Smooth muscle cell (in vitro differentiated cells): ENCODE measurements at regions not wholly inside any gene's neighbourhood (a gene's known extent, or its start where the extent isn't known, plus 50 kb on each side); places are given as distances from the start of the nearest gene placed in this dataset.

Experiments
- DNase-seq: peaks from one replicate; lab custom pipeline; 2025; ENCODE audit not compliant: unreplicated experiment; lab: John Stamatoyannopoulos, UW
- H2AFZ ChIP-seq: fragments of 200-600 bp; sonication (generic); 2 replicates; pipeline ENCODE4 v1.6.0; 2016; ENCODE audit warnings: antibody characterized with exemption, low read depth, mild to moderate bottlenecking
- H3F3A ChIP-seq: fragments of 200-600 bp; sonication (generic); 2 replicates; pipeline ENCODE4 v1.6.0; 2017; ENCODE audit warnings: antibody characterized with exemption, low read depth
- H3K27ac ChIP-seq: fragments of 200-600 bp; sonication (generic); 2 replicates; pipeline ENCODE4 v1.5.1; 2016; ENCODE audit warnings: low read depth, mild to moderate bottlenecking
- H3K27me3 ChIP-seq: fragments of 200-600 bp; sonication (generic); 2 replicates; pipeline ENCODE4 v1.6.1; 2016; ENCODE audit warnings: low read depth, mild to moderate bottlenecking
- H3K36me3 ChIP-seq: fragments of 200-600 bp; sonication (generic); 2 replicates; pipeline ENCODE4 v1.5.1; 2016; ENCODE audit warnings: low read depth
- H3K4me1 ChIP-seq: fragments of 200-600 bp; sonication (generic); 2 replicates; pipeline ENCODE4 v1.5.1; 2016; ENCODE audit warnings: low read depth
- H3K4me2 ChIP-seq: fragments of 200-600 bp; sonication (generic); 2 replicates; pipeline ENCODE4 v1.6.0; 2016; ENCODE audit warnings: mild to moderate bottlenecking
- H3K4me3 ChIP-seq: fragments of 200-600 bp; sonication (generic); 2 replicates; pipeline ENCODE4 v1.5.1; 2016; ENCODE audit warnings: mild to moderate bottlenecking
- H3K79me2 ChIP-seq: fragments of 200-600 bp; sonication (generic); 2 replicates; pipeline ENCODE4 v1.6.0; 2016; ENCODE audit warnings: low read depth, mild to moderate bottlenecking
- H3K9ac ChIP-seq: fragments of 200-600 bp; sonication (generic); 2 replicates; pipeline ENCODE4 v1.6.0; 2016; ENCODE audit warnings: low read depth
- H3K9me3 ChIP-seq: fragments of 200-600 bp; sonication (generic); replicated peaks from 2 replicates; pipeline ENCODE4 v1.5.1; 2016; ENCODE audit warnings: low read depth
- H4K20me1 ChIP-seq: fragments of 200-600 bp; sonication (generic); 2 replicates; pipeline ENCODE4 v1.6.0; 2016; ENCODE audit warnings: low read depth
- WGBS: methylation state at CpG from one replicate; pipeline ENCODE4 v1.1.7; 2016; ENCODE audit warnings: low lambda C conversion rate; 5-methylcytosine and 5-hydroxymethylcytosine counted together
- TF ChIP-seq, protein P1 (sequence below): fragments of 200-600 bp; sonication (generic); IDR thresholded peaks from 2 replicates; pipeline ENCODE4 v1.5.1; 2017; ENCODE audit warnings: borderline replicate concordance, mild to moderate bottlenecking, antibody characterized with exemption; ENCODE audit not compliant: insufficient read depth, poor library complexity, severe bottlenecking

DNA sequence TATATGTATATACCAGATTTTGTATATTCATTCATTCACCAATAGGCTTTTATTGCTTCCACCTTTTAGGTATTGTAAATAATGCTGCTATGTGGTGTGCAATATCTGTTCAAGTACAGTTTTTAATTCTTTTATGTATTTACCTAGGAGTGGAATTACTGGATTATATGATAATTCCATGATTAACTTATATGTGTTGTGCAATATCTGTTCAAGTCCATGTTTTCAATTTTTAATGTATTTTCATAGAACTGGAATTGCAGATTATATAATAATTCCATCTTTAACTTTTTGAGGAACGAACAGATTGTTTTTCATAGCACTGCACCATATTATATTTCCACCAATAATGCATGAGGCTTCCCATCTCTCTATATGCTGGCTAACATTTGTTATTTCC, 50.6 kb upstream of the L3MBTL4 start:
- Histone ChIP-seq H3K4me2 (no peak overlapping the region), H3K27me3 (no peaks in the 10 kb centered on the region), H3F3A (no peaks in the 10 kb centered on the region), H3K4me1 (no peaks in the 10 kb centered on the region), H3K9me3 (no peaks in the 10 kb centered on the region), H3K4me3 (no peak overlapping the region), H3K36me3 (no peaks in the 10 kb centered on the region), H2AFZ (no peak overlapping the region), H4K20me1 (no peaks in the 10 kb centered on the region), H3K79me2 (no peaks in the 10 kb centered on the region), H3K27ac (no peak overlapping the region), H3K9ac (no peak overlapping the region)
- no peak for DNase-seq
- WGBS, result 88% methylated on average over 1 of the region's 1 CpG
- TF ChIP-seq, protein P1, sequence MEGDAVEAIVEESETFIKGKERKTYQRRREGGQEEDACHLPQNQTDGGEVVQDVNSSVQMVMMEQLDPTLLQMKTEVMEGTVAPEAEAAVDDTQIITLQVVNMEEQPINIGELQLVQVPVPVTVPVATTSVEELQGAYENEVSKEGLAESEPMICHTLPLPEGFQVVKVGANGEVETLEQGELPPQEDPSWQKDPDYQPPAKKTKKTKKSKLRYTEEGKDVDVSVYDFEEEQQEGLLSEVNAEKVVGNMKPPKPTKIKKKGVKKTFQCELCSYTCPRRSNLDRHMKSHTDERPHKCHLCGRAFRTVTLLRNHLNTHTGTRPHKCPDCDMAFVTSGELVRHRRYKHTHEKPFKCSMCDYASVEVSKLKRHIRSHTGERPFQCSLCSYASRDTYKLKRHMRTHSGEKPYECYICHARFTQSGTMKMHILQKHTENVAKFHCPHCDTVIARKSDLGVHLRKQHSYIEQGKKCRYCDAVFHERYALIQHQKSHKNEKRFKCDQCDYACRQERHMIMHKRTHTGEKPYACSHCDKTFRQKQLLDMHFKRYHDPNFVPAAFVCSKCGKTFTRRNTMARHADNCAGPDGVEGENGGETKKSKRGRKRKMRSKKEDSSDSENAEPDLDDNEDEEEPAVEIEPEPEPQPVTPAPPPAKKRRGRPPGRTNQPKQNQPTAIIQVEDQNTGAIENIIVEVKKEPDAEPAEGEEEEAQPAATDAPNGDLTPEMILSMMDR, result no peak

DNA sequence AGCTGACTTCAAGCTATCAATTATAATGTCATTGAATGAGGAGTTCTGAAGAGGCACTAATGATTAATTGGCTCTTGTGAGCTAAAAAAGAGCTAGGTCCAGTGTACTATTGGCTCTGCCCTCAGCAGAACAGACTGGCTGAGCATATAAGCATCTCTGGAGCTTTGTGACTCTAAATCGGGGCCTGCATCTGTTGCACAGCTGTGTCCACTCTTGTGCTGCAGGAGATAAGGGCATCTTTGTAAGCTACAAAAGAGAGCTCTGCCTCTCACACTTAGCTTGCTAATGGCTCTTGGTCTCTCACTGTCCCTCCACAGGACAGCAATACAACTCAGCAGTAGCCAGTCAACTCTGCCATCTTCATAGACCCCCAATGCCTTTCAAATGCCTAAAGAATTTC, 61.5 kb upstream of the L3MBTL4 start:
- no peak for DNase-seq
- TF ChIP-seq, protein P1, result no peak
- WGBS, result 78% methylated on average over 1 of the region's 1 CpG

DNA sequence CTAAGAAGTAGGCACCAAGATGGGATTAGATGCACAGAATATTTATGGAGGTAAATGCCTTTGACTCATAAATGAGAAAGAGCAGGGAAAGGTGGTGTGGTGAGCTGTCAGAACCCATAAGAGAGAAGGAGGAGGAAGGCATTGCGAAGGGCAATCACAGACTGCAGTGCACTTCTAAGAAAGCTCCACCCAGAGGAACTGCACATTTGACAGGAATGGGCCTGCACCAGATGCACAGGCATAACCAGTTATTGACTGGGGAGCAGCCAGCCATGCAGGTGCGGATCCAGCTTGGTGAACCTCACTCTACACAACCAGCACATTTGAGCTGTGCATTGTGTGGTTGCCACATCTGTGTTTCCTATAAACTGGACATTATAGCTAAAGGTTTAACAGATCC, 62.2 kb upstream of the L3MBTL4 start:
- no peaks in the 10 kb centered on the region for H3K27me3 ChIP-seq
- H4K20me1 ChIP-seq, result no peaks in the 10 kb centered on the region
- no peak overlapping the region for H3K9ac ChIP-seq
- H2AFZ ChIP-seq, result no peak overlapping the region
- H3F3A ChIP-seq, result no peaks in the 10 kb centered on the region
- WGBS, result 83% methylated on average over 2 of the region's 2 CpGs
- H3K79me2 ChIP-seq, result no peaks in the 10 kb centered on the region
- H3K4me2 ChIP-seq, result no peak overlapping the region
- H3K4me1 ChIP-seq, result no peaks in the 10 kb centered on the region
- DNase-seq, result no peak
- peak overlapping the region; percentile 18 for H3K27ac ChIP-seq
- TF ChIP-seq, protein P1, result no peak
- no peak overlapping the region for H3K4me3 ChIP-seq
- no peaks in the 10 kb centered on the region for H3K9me3 ChIP-seq
- H3K36me3 ChIP-seq, result no peaks in the 10 kb centered on the region

More for the DNA sequence above, 61.5 kb upstream of the L3MBTL4 start:
- no peaks in the 10 kb centered on the region for H3F3A ChIP-seq
- no peaks in the 10 kb centered on the region for H3K27me3 ChIP-seq
- no peaks in the 10 kb centered on the region for H4K20me1 ChIP-seq
- no peak overlapping the region for H3K4me2 ChIP-seq
- H3K27ac ChIP-seq, result no peak overlapping the region
- H3K9me3 ChIP-seq, result no peaks in the 10 kb centered on the region
- H2AFZ ChIP-seq, result no peak overlapping the region
- no peak overlapping the region for H3K9ac ChIP-seq
- H3K36me3 ChIP-seq, result no peaks in the 10 kb centered on the region
- H3K4me3 ChIP-seq, result no peak overlapping the region
- no peaks in the 10 kb centered on the region for H3K79me2 ChIP-seq
- H3K4me1 ChIP-seq, result no peaks in the 10 kb centered on the region

DNA sequence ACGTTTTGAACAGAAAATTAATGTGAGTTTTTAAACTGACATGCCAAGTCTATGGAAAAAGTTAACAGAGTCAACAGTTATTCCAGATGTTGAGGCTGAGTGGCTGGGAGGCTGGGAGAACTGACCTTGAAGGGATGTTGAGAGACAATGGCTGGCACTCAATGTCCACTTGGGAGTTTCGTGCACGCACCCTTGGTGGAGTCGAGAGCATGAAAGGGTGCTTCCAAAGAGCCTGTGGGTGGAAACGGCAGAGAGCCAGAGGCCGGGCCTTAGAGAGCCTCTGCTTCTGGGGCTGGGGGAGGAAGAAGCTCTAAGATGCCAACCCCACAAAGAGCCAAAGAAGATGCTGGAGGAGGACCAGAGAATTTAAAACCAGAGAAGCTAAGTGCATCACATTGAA, 63.4 kb upstream of the L3MBTL4 start:
- Histone ChIP-seq H4K20me1 (no peaks in the 10 kb centered on the region), H3K4me3 (no peak overlapping the region), H3K36me3 (no peaks in the 10 kb centered on the region), H2AFZ (no peak overlapping the region), H3K4me2 (no peak overlapping the region), H3K9me3 (no peaks in the 10 kb centered on the region), H3F3A (no peaks in the 10 kb centered on the region), H3K27me3 (no peaks in the 10 kb centered on the region), H3K9ac (no peak overlapping the region), H3K4me1 (no peaks in the 10 kb centered on the region), H3K27ac (no peak overlapping the region), H3K79me2 (no peaks in the 10 kb centered on the region)
- TF ChIP-seq, protein P1, result no peak
- WGBS, result 90% methylated on average over 6 of the region's 6 CpGs
- no peak for DNase-seq
